Stimulated activated CD4-positive, alpha-beta T cell treated with anti-CD3 and anti-CD28 coated beads, Interleukin-4, amount 100 ng/mL, for 1 hour (primary cell): ENCODE measurements at regions not wholly inside any gene's neighbourhood (a gene's known extent, or its start where the extent isn't known, plus 50 kb on each side); places are given as distances from the start of the nearest gene placed in this dataset.
"Not testable (repeated sequence)": the region's sequence is repeated elsewhere in the genome, so short reads cannot be mapped to it uniquely, and the experiment has no call there.

Experiments
- DNase-seq: peaks from one replicate; pipeline ENCODE4 v3.0.0-alpha.2; 2020

DNA sequence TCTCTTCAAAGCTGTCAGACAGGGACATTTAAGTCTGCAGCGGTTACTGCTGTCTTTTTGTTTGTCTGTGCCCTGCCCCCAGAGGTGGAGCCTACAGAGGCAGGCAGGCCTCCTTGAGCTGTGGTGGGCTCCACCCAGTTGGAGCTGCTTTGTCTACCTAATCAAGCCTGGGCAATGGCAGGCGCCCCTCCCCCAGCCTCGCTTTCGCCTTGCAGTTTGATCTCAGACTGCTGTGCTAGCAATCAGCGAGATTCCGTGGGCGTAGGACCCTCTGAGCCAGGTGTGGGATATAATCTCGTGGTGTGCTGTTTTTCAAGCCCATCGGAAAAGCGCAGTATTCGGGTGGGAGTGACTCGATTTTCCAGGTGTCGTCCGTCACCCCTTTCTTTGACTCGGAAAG lies 648.1 kb upstream of the RAG2 start:
- not testable (repeated sequence) for DNase-seq

DNA sequence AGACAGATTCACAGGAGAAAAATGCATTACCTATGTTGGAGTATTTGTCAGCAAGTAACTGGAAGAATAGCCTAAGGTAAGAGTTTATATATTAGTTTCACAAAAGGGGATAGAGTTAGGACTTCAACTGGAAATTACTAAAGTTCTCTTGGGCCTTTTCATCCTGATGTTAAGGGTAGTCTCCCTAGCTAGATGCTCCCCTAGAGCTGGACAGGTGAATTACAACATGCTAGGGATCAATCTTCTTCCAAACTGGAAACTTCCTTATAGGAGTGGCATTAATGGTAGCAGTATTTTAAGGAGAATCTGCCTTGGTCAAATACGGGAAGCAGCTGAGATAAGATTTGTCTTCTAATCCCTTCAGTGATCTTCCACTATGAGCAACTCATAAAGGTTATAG lies 632.8 kb upstream of the RAG2 start:
- DNase-seq = no peak

DNA sequence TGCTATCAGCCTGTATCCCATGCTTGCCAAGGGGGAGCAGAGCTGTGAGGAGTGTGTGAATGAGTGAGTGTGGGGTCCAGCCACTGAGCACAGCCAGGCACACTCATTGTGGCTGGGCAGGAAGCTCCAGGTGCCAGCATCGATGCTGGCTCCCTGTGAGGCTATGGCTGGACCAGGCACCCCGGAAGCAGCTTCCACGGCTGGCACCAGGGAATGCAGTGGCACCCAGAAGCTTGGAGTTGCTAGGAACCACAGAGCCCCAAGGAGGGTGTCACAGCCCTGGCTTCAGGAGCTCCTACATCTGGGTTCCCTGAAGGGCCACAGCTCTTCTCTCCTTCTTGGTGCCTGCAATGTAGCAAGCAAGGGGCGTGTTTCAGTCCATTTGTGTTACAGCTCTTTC lies 625.9 kb upstream of the RAG2 start:
- DNase-seq = no peak

DNA sequence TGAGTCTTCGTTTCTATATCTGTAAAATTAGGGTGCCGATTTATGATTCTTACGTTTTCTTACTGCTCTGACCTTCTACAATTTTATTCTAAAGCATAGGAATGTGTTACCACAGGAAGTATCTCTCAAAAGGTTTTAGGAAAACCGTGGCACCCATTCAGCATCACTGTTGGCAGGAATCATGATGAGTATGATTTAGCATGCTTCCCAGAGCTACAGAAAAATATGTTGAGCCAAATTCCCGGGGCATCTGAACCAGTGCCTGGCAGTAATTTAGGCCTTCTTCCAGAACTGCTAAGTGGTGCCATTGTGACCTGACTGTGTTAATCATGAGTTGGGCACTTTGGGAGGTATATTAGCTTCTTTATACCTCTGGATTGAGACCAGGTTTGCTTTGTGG lies 605.0 kb upstream of the RAG2 start:
- no peak for DNase-seq

DNA sequence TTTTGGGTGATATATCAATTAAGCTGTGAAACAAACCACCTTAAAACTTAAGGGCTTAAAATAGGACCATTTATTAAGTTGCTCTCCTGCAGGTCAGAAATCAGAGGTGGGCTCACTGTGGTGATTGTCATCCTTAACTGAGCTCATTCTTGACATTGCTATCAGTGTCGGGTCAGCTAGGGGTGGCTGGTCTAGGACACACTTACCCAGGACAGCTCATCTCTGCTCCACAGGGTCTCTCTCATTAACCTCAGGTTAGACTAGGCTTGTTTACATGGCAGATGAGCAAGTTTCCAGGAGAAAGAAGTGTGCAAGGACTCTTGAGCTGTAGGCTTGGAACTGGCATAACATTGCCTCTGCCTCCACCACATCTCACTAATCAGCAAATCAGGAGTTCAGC lies 601.0 kb upstream of the RAG2 start:
- no peak for DNase-seq

DNA sequence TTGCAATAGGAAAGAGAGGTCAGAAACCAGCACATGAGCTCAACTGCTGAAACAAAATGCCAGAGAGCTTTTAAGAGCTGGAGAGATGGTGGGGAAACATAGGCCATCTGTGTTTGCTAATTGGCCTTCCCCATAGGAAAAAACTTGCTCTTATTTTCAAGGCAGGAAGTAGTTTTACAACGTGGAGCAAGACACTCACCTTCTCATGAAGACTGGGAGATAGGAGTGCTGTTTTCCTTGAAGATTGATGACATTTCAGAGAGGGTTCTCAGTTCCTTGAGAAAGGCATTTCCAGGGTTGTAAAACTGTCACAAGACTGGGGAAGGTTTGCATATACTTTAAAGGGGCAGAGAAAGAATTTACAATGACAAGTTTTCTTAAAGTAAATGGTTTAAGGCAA lies 586.3 kb upstream of the RAG2 start:
- DNase-seq = no peak

DNA sequence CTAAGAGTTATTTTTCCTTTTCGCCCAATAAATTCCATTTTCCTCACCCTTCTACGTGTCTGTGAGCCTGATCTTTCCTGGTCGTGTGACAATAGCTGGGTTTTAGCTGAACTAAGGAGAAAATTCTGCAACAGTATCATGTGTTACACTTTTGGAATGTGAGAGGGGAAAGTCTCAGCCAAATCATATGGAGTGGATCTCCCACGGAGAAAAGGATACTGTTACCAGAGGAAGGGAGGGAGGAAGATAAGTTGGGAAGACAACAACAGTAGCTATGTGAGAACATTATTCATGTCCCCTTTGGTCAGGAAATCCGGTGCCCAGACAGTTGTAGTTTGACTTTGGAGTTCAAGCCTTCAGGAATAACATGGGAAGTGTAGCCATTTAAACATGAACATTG lies 584.0 kb upstream of the RAG2 start:
- DNase-seq = no peak

DNA sequence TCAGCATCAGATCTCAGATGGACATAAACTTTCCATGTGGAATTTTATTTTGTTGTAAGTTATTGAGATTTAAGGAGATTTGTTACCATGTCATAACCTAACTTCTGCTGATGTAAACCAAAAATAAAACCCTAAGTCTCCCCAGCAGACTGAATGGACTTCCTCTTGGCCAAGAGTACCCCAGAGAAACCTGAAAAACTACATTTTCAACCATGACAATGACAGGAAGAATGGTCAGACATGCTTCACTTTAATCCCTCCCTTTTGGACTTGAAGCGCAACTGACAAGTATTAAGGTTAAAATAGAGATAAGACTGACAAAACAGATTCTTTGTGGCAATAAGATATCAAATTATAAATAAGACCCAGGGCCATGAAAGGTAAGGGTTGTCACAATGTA lies 579.7 kb upstream of the RAG2 start:
- no peak for DNase-seq

DNA sequence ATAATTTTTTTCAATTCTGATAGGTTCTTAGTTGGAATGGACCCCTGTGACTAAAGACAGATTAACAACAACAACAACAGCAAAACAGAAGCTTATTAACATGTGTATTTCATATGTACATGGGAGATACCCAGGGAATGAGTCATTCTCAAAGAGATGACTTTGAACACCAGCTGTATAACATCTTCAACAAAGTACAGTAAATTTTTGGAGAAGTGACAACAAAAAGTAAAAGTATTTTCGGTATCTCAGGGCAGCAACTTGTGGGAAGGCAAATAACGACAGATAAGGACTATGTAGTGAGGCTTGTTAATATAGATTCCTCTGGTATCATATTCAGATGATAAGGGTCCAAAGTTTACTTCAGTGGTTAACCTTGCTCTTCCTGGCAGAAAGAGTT lies 573.4 kb upstream of the RAG2 start:
- DNase-seq = no peak

DNA sequence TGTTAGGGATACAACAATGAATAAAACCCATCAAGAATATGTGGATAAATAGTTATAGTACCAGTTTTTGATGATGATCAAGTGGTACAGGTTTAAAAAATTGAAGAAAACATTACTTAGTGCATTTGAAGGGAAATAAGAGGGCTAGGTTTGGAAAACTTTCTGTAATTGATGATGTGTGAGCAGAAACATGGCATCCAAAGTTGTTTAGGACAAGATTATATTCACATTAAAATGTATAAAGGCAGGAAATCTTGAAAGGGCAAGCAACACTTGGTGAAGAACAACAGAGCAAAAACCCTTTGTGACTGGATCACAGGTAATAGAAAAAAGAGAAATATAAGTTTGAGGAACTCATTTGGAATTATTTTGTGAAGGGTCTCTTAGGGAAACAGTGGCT lies 572.3 kb upstream of the RAG2 start:
- no peak for DNase-seq

DNA sequence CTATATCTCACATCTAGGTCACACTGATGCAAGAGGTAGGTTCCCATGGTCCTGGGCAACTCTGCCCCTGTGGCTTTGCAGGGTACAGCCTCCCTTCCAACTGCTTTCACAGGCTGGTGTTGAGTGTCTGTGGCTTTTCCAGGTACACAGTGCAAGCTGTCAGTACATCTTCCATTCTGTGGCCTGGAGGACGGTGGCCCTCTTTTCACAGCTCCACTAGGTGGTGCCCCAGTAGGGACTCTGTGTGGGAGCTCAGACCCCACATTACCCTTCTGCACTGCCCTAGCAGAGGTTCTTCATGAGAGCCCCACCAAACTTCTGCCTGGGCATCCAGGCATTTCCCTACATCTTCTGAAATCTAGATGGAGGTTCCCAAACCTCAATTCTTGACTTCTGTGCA lies 547.4 kb upstream of the RAG2 start:
- not testable (repeated sequence) for DNase-seq

DNA sequence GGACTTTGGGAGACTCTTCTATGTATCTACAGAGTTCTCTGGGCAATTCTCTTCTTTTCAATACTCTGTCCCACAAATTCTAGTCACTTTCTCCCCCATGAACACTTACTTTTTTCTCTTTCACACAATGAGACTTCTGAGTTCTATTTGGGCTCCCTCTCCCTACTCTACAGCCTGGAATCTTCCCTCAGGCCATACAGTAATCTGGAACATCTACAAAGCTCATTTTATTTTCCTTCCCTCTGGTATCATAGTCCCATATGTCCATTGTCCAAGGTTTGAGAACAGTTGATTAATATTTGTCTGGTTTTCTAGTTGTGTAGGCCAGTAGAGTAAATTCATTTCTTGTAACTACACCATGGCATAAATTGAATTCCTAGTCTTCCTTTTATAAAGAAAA lies 544.6 kb upstream of the RAG2 start:
- no peak for DNase-seq

DNA sequence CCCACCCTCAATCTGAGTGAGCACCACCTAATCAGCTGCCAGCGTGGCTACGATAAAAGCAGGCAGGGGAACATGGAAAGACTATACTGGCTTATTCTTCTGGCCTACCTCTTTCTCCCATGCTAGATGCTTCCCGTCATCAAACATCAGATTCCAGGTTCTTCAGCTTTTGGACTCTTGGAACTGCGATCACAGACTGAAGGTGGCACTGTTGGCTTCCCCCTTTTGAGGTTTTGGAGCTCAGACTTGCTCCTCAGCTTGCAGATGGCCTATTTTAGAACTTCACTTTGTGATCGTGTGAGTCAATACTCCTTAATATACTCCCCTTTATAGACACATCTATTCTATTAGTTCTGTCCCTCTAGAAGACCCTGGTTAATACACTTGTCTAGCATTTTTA lies 543.7 kb upstream of the RAG2 start:
- DNase-seq = no peak

DNA sequence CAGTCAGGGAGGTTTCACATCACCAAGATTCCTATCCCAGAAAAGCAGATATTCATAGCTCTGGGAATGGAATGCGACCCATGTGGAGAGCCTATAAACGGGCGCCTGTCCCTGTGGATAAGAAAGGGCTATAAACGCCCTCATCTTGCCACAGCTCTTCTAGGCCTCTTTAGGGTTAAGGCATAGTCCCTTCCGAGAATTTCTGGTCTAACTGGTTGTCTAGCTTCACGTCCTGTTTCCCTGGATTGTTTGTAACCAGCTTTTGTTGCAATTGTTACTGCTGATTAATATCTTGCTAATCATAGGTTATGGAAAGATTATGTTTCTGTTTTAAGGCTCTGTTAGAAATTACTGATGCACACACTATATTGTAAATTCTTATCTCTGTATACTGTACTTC lies 537.6 kb upstream of the RAG2 start:
- not testable (repeated sequence) for DNase-seq

DNA sequence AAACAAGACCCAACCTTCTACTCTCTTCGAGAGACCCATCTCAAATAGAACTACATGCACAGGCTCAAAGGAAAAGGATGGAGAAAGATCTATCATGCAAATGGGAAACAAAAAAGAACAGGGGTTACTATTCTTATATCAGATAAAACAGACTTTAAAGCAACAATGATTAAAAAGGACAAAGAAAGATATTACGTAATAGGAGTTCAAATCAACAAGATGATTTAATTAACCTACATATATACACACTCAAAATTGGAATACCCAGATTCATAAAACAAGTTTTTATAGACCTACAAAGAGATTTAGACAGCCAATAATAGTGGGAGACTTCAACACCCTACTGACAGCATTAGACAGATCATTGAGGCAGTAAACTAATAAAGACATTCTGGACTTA lies 536.6 kb upstream of the RAG2 start:
- DNase-seq = no peak

DNA sequence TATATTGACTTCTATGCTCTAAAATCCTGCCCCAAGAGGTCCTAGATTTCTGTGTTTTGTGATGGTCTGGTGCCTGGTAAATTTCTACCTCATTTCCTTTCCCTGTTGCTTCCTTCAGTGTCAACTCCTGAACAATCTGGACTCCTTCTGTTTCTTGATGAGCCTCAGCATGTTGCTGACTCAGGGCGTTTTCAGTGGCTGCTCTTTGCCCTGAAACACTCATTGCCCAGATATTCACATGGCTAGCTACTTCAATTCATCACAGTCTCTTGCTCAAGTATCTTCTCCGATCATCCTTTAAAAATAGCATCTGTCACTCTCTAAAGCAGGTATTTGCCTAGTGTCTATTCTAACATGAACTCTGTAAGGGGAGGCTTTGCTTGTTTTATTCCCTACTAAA lies 526.3 kb upstream of the RAG2 start:
- DNase-seq = no peak

DNA sequence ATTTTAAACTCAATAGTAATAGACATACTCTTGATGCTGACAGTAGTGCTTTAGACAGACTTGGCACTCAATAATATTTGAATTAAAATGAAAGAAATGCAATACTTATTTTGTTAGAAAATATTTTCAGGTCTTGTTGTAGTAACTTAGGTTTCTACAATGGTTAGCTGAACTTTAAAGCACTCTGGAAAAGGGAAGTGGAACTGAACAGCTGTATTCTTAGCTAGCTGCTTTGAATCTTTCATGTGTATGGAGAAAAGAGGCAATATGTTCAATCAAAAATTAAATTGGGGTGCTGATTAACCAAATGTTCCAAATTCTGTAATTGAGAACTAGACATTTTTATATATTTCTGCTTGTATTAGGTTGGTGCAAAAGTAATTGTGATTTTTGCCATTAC lies 517.9 kb upstream of the RAG2 start:
- DNase-seq = no peak

DNA sequence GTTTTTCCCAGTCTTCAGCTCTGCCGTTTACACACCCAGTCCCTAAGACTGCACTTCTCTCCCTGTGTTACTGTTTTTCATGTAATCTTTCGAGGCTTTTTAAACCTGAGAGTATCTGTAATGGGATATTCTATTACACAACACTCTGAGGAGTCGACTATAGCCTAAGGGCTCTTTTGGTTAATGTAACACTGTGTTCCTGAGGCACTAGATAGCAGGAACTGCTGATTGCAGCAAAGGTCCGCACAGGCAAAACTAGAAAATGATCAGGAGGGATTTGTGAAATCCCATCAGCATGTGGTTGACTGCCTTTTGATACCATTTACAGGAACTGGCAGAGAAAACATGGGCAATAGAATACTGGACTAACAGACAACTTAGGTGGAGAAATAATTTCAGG lies 512.3 kb upstream of the RAG2 start:
- no peak for DNase-seq

DNA sequence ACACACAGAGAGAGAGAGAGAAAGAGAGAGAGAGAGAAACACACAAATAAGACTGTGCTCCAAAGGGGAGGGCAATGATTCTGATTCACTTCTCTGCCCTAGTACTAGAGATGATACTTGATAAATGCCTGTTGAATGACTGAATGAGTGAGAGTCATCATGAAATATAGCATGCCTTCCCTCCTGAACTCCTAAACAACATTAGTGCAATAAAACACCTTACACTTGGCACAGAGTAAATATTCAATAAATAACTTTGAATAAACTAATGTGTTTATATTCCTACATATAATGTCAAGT lies 511.2 kb upstream of the RAG2 start:
- DNase-seq = no peak

DNA sequence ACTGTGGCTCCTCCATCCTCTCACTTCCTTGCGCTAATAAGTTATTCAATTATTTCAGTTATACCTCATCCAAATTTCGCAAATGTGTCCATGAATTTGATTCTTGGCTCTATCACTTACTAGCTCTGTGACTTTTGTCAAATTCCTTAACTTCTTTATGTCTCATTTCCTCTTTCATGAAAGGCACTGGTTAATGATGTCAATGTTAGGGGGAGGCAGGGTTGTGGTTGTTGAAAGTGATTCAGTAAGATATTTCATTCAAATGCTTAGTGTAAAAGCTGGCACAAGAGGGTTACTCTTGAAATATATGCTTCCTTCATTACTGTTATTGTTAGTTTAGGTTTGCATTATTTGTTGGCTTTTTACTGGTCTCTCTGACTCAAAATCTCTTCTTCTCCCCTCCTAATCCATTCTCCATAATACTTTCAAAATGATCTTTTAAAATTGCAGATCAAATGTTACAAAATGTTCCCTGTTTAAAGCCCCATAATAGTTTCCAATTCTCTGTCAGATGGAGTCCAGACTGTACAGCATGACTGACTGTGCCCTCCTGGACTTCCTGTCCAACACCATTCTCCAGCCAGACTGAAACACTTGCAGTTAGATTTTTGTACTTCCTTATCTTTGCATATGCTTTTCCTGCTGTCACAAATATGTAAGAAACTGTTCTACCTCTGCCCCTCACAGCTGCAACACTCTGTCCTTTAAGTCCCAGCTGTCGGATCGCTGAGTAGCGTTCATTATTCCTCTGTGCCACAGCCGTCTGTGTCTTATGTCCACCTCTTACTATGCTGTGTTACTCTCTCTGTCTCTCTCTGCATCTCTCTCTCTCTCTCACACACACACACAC lies 510.6 kb upstream of the RAG2 start:
- no peak for DNase-seq

DNA sequence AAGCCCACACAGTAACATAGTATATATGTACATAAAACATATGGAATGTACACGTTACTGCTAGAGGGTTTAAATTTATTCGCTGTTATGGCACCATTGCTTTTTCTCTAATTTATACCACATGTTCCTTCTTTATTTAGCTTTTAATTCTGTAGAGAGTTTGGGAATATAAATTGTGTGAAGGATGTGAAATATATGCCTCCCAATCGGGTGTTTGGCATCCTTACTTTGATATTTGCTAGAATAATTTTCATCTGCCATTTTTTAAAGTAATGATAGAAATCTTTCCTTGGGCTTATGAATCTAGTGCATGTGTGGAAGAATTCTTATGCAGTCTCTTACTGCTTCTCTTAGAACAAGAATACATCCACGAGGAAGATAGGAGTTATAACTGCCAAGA lies 509.8 kb upstream of the RAG2 start:
- no peak for DNase-seq

DNA sequence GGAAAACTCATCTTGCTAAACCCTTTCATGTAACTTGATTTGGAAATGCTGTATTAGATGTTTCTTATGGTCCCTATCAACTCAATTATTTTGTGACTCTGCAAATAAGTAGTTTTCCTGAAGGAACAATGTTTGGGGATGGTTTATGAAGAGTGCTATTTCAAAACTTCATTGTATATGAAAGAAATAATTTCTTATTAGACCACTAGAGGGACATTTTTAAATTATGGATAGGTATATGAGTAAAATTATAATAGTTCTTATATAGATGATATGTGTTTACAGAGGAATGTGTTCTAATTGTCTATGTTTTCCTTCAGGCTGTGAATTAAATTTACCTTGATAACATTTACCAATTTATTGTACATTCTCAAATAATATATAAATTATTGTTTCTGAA lies 509.4 kb upstream of the RAG2 start:
- DNase-seq = no peak

DNA sequence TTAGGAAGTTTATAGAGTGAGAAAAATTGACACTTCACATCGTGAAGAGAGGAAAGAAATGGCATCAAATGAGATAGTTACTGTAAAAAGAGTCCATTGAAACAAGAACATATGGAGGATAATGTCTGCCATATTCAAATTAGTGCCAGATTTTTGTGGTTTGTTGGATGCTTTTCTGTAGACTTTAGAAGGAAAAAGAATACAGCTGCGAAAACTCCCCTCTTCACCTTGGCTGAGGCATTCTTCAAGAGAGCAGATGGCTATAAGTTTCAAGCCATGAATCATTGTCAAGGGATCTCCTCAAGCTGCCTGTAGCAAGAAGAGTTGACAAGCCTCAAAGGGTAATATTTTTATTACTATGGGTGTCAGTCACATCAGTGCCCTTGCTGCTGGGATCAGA lies 507.4 kb upstream of the RAG2 start:
- no peak for DNase-seq

DNA sequence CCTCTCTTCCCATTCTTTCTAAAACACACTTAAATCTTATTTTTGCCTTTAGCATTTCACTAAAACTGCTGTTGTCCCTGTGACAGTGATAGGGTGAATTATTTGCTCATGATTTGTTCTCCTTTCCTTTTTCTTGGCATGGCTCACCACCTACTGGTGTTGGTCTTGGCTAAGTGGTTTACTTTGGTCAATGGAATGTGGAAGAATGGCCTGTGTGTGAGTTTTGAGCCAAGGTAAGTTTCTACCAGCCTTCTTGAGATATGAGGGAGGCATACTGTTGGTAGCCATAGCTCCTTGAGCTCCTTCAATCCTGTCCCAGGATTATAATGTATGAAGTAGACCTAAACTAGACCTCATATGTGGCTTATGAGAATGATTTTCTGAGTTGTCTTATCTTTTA lies 506.3 kb upstream of the RAG2 start:
- no peak for DNase-seq

DNA sequence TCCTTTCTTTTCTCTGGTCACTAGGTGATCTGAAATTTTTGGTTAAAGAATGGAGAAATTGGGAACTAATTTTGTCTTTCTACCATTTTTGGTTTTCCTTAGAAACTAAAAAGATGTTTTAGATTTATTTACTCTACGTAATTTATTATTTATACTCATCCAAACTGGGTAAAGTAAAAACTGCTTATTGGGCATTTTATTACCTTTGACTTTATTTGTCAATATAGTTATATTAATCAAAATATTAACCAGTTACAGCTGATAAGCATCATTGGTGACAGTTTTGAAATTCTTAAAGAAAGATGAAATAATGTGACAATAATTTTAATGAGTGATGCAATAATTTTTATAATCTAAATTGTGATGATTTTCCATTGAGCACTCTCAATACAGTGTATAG lies 502.0 kb upstream of the RAG2 start:
- no peak for DNase-seq

DNA sequence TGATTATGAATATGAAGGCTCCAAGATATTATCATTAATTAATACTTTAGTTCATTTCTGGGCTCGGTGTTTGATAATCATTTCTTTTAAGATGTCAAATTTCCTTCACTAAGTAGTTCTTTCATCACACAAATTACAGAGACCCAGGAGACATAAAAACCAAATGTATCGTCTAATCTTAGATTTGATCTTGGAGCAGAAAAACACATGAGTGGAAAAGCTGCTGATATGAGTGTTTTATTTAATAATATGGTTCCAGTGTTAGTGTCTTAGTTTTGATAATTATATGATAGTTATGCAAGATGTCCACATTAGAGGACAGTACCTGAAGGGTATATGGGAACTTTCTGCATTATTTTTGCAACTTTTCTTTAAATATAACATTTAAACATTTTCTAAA lies 494.5 kb upstream of the RAG2 start:
- DNase-seq = no peak
